HCT116 (cell line): ENCODE measurements at regions not wholly inside any gene's neighbourhood (a gene's known extent, or its start where the extent isn't known, plus 50 kb on each side); places are given as distances from the start of the nearest gene placed in this dataset.

Source experiments
- ATAC-seq: fragments of 200-7000 bp; cut with Tn5 transposase; 2 replicates; pipeline ENCODE4 v1.9.1; 2020; ENCODE audit warnings: mild to moderate bottlenecking, moderate library complexity
- BruUV-seq: library from RNA; stranded (reverse); fragments of 400-500 nt; replicated peaks from 2 replicates; lab custom pipeline; 2021; lab: Mats Ljungman, UMichigan
- CTCF ChIA-PET: fragments of 300-600 bp; sonication (Branson Sonifier 250); formaldehyde crosslinking; loops from one replicate; lab custom pipeline; 2021; ENCODE audit warnings: antibody characterized with exemption; lab: Charles Lee
- POLR2A ChIA-PET: fragments of 300-600, 350-600 bp; sonication (Branson Sonifier 250); formaldehyde crosslinking; loops from one replicate; lab custom pipeline; 2021; ENCODE audit warnings: antibody characterized with exemption; lab: Charles Lee
- RAD21 ChIA-PET, 2 experiments: fragments of 300-600 bp; sonication (Branson Sonifier 250); formaldehyde crosslinking; loops; one replicate each; lab custom pipeline; 2023; ENCODE audit warnings: low total read pairs in 2 of 2; ENCODE audit not compliant: uncharacterized antibody in 2 of 2, unreplicated experiment in 2 of 2, low non-redundant PET in 1 of 2; lab: Charles Lee
- DNase-seq: peaks from one replicate; pipeline ENCODE4 v3.0.0-alpha.2; 2010; ENCODE audit warnings: low read depth, low spot score
- H2AFZ ChIP-seq: fragments of 200-600 bp; shearing (Covaris generic), sonication (generic); 2 replicates; pipeline ENCODE4 v1.6.1; 2017; ENCODE audit warnings: low read depth, mixed run types, mixed read lengths, antibody characterized with exemption, low read length; ENCODE audit not compliant: poor library complexity, severe bottlenecking
- H3K27ac ChIP-seq: 2 replicates; pipeline ENCODE4 v1.5.1; 2012; ENCODE audit warnings: low read depth, low read length
- H3K27me3 ChIP-seq: fragments of 200-600 bp; sonication (generic); 2 replicates; pipeline ENCODE4 v1.6.1; 2016; ENCODE audit warnings: mixed run types, low read length, mixed read lengths; ENCODE audit not compliant: insufficient read depth
- H3K36me3 ChIP-seq, 2 experiments: fragments of 200-500 bp in 1 of 2; fragments of 200-600 bp in 1 of 2; sonication (Bioruptor generic) in 1 of 2; sonication (generic) in 1 of 2; 2 replicates each; pipeline versions ENCODE4 v1.5.1 to v1.6.1; 2014 to 2016; ENCODE audit warnings: low read length in 2 of 2, inconsistent platforms in 1 of 2, mixed read lengths in 1 of 2, mixed run types in 1 of 2; ENCODE audit not compliant: insufficient read depth in 2 of 2, control insufficient read depth in 1 of 2
- H3K4me1 ChIP-seq, 2 experiments: fragments of 200-600 bp in 1 of 2; sonication (generic) in 1 of 2; 2 replicates each; pipeline versions ENCODE4 v1.5.1 to v1.6.1; 2012 to 2017; ENCODE audit warnings: low read length in 2 of 2, inconsistent platforms in 1 of 2, mild to moderate bottlenecking in 1 of 2, mixed read lengths in 1 of 2, mixed run types in 1 of 2, moderate library complexity in 1 of 2; ENCODE audit not compliant: insufficient read depth in 2 of 2, control insufficient read depth in 1 of 2
- H3K4me2 ChIP-seq: fragments of 200-600 bp; sonication (generic); 2 replicates; pipeline ENCODE4 v1.6.1; 2017; ENCODE audit warnings: mixed run types, low read length, mixed read lengths
- H3K4me3 ChIP-seq, 2 experiments: fragments of 200-600 bp in 1 of 2; sonication (generic) in 1 of 2; replicated peaks in 1 of 2; 2 replicates each; pipeline ENCODE4 v1.5.1; 2011 to 2016; ENCODE audit warnings: low read length in 2 of 2, control low read depth in 1 of 2, low read depth in 1 of 2, mild to moderate bottlenecking in 1 of 2, mixed read lengths in 1 of 2, mixed run types in 1 of 2
- H3K79me2 ChIP-seq: fragments of 200-600 bp; sonication (generic); 2 replicates; pipeline ENCODE4 v1.6.1; 2017; ENCODE audit warnings: mild to moderate bottlenecking, mixed run types, low read length, moderate library complexity, mixed read lengths; ENCODE audit not compliant: insufficient read depth
- H3K9ac ChIP-seq: fragments of 200-600 bp; sonication (generic); 2 replicates; pipeline ENCODE4 v1.6.1; 2016; ENCODE audit warnings: low read length, mixed read lengths
- H3K9me2 ChIP-seq: fragments of 200-600 bp; sonication (generic), shearing (Covaris generic); 2 replicates; pipeline ENCODE4 v1.6.1; 2017; ENCODE audit warnings: mixed run types, mild to moderate bottlenecking, moderate library complexity; ENCODE audit not compliant: insufficient read depth
- H3K9me3 ChIP-seq, 2 experiments: fragments of 200-500 bp in 1 of 2; fragments of 200-600 bp in 1 of 2; sonication (Bioruptor generic) in 1 of 2; sonication (generic) in 1 of 2; 2 replicates each; pipeline ENCODE4 v1.6.1; 2014 to 2017; ENCODE audit warnings: low read length in 2 of 2, mixed read lengths in 2 of 2, inconsistent platforms in 1 of 2, low read depth in 1 of 2, mild to moderate bottlenecking in 1 of 2, mixed run types in 1 of 2, moderate library complexity in 1 of 2; ENCODE audit not compliant: control insufficient read depth in 1 of 2, insufficient read depth in 1 of 2
- H4K20me1 ChIP-seq: fragments of 200-600 bp; sonication (generic), shearing (Covaris generic); 2 replicates; pipeline ENCODE4 v1.6.1; 2017; ENCODE audit warnings: mixed run types, mild to moderate bottlenecking, moderate library complexity; ENCODE audit not compliant: insufficient read depth
- ATF3 ChIP-seq: IDR thresholded peaks from 2 replicates; pipeline ENCODE4 v1.6.1; 2012
- CBX3 ChIP-seq: IDR thresholded peaks from 2 replicates; pipeline ENCODE4 v1.6.1; 2012; ENCODE audit warnings: low read depth
- CEBPB ChIP-seq: IDR thresholded peaks from 2 replicates; pipeline ENCODE4 v1.6.1; 2012; ENCODE audit warnings: low read depth
- EGR1 ChIP-seq: IDR thresholded peaks from 2 replicates; pipeline ENCODE4 v1.6.1; 2012; ENCODE audit warnings: low read depth
- ELF1 ChIP-seq: IDR thresholded peaks from 2 replicates; pipeline ENCODE4 v1.6.1; 2012; ENCODE audit warnings: low read depth, borderline replicate concordance
- EZH2 ChIP-seq: fragments of 200-600 bp; sonication (generic); IDR thresholded peaks from 2 replicates; pipeline ENCODE4 v1.6.1; 2017; ENCODE audit warnings: antibody characterized with exemption, mixed run types
- EZH2phosphoT487 ChIP-seq: fragments of 200-600 bp; IDR thresholded peaks from 2 replicates; pipeline ENCODE4 v1.6.1; 2018; ENCODE audit warnings: antibody characterized with exemption, borderline replicate concordance
- JUND ChIP-seq: IDR thresholded peaks from 2 replicates; pipeline ENCODE4 v1.6.1; 2012
- POLR2A ChIP-seq: IDR thresholded peaks from 2 replicates; pipeline ENCODE4 v1.7.0; 2011; ENCODE audit warnings: borderline replicate concordance; ENCODE audit not compliant: insufficient read depth, insufficient read length; ENCODE audit errors: extremely low read depth
- POLR2AphosphoS5 ChIP-seq: IDR thresholded peaks from 2 replicates; pipeline ENCODE4 v1.6.1; 2011; ENCODE audit warnings: mild to moderate bottlenecking, low read depth, low read length, moderate library complexity
- REST ChIP-seq: IDR thresholded peaks from 2 replicates; pipeline ENCODE4 v1.6.1; 2012; ENCODE audit warnings: low read depth
- SIN3A ChIP-seq: IDR thresholded peaks from 2 replicates; pipeline ENCODE4 v1.6.1; 2012; ENCODE audit warnings: low read depth
- SP1 ChIP-seq: IDR thresholded peaks from 2 replicates; pipeline ENCODE4 v1.6.1; 2012; ENCODE audit warnings: low read depth
- SRF ChIP-seq: IDR thresholded peaks from 2 replicates; pipeline ENCODE4 v1.6.1; 2012; ENCODE audit warnings: low read depth
- TCF7L2 ChIP-seq: IDR thresholded peaks from 2 replicates; pipeline ENCODE4 v1.7.0; 2011; ENCODE audit warnings: borderline replicate concordance, inconsistent platforms; ENCODE audit not compliant: insufficient read depth, insufficient read length; ENCODE audit errors: extremely low read depth
- YY1 ChIP-seq: IDR thresholded peaks from 2 replicates; pipeline ENCODE4 v1.6.1; 2011; ENCODE audit warnings: low read length, low read depth, moderate library complexity, mild to moderate bottlenecking; ENCODE audit not compliant: insufficient replicate concordance; ENCODE audit errors: extremely low read depth
- ZBTB33 ChIP-seq: IDR thresholded peaks from 2 replicates; pipeline ENCODE4 v1.6.1; 2011; ENCODE audit warnings: mild to moderate bottlenecking, low read length, moderate library complexity; ENCODE audit not compliant: insufficient replicate concordance; ENCODE audit errors: extremely low read depth
- ZFX ChIP-seq: fragments of 450-650 bp; IDR thresholded peaks from 2 replicates; pipeline ENCODE4 v1.6.1; 2017
- ZNF274 ChIP-seq: fragments of 200-500 bp; sonication (Bioruptor generic); IDR thresholded peaks from 2 replicates; pipeline ENCODE4 v1.6.1; 2014; ENCODE audit warnings: mild to moderate bottlenecking, low read depth, low read length, inconsistent platforms
- intact Hi-C: fragments of 100-400 bp; cut with micrococcal nuclease; formaldehyde crosslinking; loops from 2 replicates; pipeline ENCODE4 v1.10.0; 2022

- Histone ChIP-seq H3K79me2 (no peaks in the 10 kb centered on the region), H3K9me2 (no peaks in the 10 kb centered on the region), H4K20me1 (no peaks in the 10 kb centered on the region), H3K27ac (no peak overlapping the region), H3K4me2 (no peak overlapping the region), H2AFZ (no peak overlapping the region), H3K4me1 (no peaks in the 10 kb centered on the region), H3K27me3 (no peaks in the 10 kb centered on the region), H3K4me3 (no peak overlapping the region), H3K36me3 (no peaks in the 10 kb centered on the region), H3K9me3 (peaks cover 17 to 27% of the 10 kb centered on the region in 2 experiments; a peak in 2 of 4 replicates), H3K9ac (no peak overlapping the region)
- ChIA-PET RAD21 (no interaction called here), POLR2A (no interaction called here), CTCF (no interaction called here)
- no TSS peak for BruUV-seq
- intact Hi-C loops, result no loop called here
- TF ChIP-seq SRF, result no peak
- no peak for TF ChIP-seq ZBTB33
- no peak for TF ChIP-seq EZH2phosphoT487
- TF ChIP-seq POLR2A, result no peak
- TF ChIP-seq CEBPB, result no peak
- TF ChIP-seq CBX3, result no peak
- TF ChIP-seq EGR1, result no peak
- no peak for TF ChIP-seq POLR2AphosphoS5
- no peak for TF ChIP-seq YY1
- no peak for TF ChIP-seq ATF3
- TF ChIP-seq SIN3A, result no peak
- no peak for TF ChIP-seq ZFX
- no peak for TF ChIP-seq ZNF274
- no peak for TF ChIP-seq TCF7L2
- TF ChIP-seq ELF1, result no peak
- TF ChIP-seq EZH2, result no peak
- no peak for TF ChIP-seq SP1
- TF ChIP-seq JUND, result no peak
- TF ChIP-seq REST, result no peak
- no peak for ATAC-seq
- no peak for DNase-seq
Observed at GRCh38 chr9:118023644-118024043, 319.4 kb downstream of the TLR4 start.
